Caki2 (cell line): ENCODE measurements at regions not wholly inside any gene's neighbourhood (a gene's known extent, or its start where the extent isn't known, plus 50 kb on each side); places are given as distances from the start of the nearest gene placed in this dataset.
"Not testable (repeated sequence)": the region's sequence is repeated elsewhere in the genome, so short reads cannot be mapped to it uniquely, and the experiment has no call there.

Experiments
- DNase-seq: peaks from one replicate; pipeline ENCODE4 v3.0.0-alpha.2; 2015; ENCODE audit warnings: low read depth
- in situ Hi-C: cut with HindIII; loops from 2 replicates; pipeline ENCODE4 v1.10.0; 2016; ENCODE audit warnings: low sequenced_read_pairs, low pct_unique_long_range_greater_than_20kb, mixed read lengths

- no peak for DNase-seq
- in situ Hi-C loops = no loop called here
Measured at GRCh38 chr20:61056627-61057442, 195.2 kb upstream of the CDH4 start.

- in situ Hi-C loops = no loop called here
- DNase-seq = no peak
Measured at GRCh38 chr20:61057443-61058121, 194.5 kb upstream of the CDH4 start.

- no peak for DNase-seq
- in situ Hi-C loops = no loop called here
Measured at GRCh38 chr20:61061981-61062380, 190.1 kb upstream of the CDH4 start.

- in situ Hi-C loops = no loop called here
- no peak for DNase-seq
Measured at GRCh38 chr20:61065853-61066252, 186.2 kb upstream of the CDH4 start.

- in situ Hi-C loops = no loop called here
- DNase-seq = no peak
Measured at GRCh38 chr20:61066526-61066925, 185.5 kb upstream of the CDH4 start.

GRCh38 chr20:61067221-61067620 is 184.8 kb upstream of the CDH4 start:
- in situ Hi-C loops = no loop called here
- DNase-seq = no peak

- in situ Hi-C loops = no loop called here
- no peak for DNase-seq
Measured at GRCh38 chr20:61072398-61072797, 179.7 kb upstream of the CDH4 start.

GRCh38 chr20:61073376-61073775 is 178.7 kb upstream of the CDH4 start:
- in situ Hi-C loops = no loop called here
- no peak for DNase-seq

GRCh38 chr20:61082720-61083119 is 169.3 kb upstream of the CDH4 start:
- in situ Hi-C loops = no loop called here
- no peak for DNase-seq

- DNase-seq = no peak
- in situ Hi-C loops = no loop called here
Measured at GRCh38 chr20:61083431-61083830, 168.6 kb upstream of the CDH4 start.

GRCh38 chr20:61086031-61086430 is 166.0 kb upstream of the CDH4 start:
- in situ Hi-C loops = no loop called here
- no peak for DNase-seq

GRCh38 chr20:61090541-61090940 is 161.5 kb upstream of the CDH4 start:
- in situ Hi-C loops = no loop called here
- no peak for DNase-seq

GRCh38 chr20:61092251-61092650 is 159.8 kb upstream of the CDH4 start:
- no peak for DNase-seq
- in situ Hi-C loops = no loop called here

GRCh38 chr20:61094581-61094980 is 157.5 kb upstream of the CDH4 start:
- in situ Hi-C loops = no loop called here
- DNase-seq = no peak

GRCh38 chr20:61096463-61096862 is 155.6 kb upstream of the CDH4 start:
- in situ Hi-C loops = no loop called here
- DNase-seq = no peak

GRCh38 chr20:61099806-61100205 is 152.3 kb upstream of the CDH4 start:
- in situ Hi-C loops = no loop called here
- no peak for DNase-seq

- DNase-seq = no peak
- in situ Hi-C loops = no loop called here
Measured at GRCh38 chr20:61100489-61100888, 151.6 kb upstream of the CDH4 start.

GRCh38 chr20:61101321-61101720 is 150.7 kb upstream of the CDH4 start:
- DNase-seq, in situ Hi-C loops: not testable (repeated sequence)

- in situ Hi-C loops = no loop called here
- no peak for DNase-seq
Measured at GRCh38 chr20:61104232-61104631, 147.8 kb upstream of the CDH4 start.

- in situ Hi-C loops = no loop called here
- DNase-seq = no peak
Measured at GRCh38 chr20:61105395-61105794, 146.7 kb upstream of the CDH4 start.
